CD4-positive, alpha-beta T cell treated with Interleukin-15 for 4 hours (primary cell): ENCODE measurements at regions not wholly inside any gene's neighbourhood (a gene's known extent, or its start where the extent isn't known, plus 50 kb on each side); places are given as distances from the start of the nearest gene placed in this dataset.
"Not testable (repeated sequence)": the region's sequence is repeated elsewhere in the genome, so short reads cannot be mapped to it uniquely, and the experiment has no call there.

ENCODE experiments used
- DNase-seq: peaks from one replicate; pipeline ENCODE4 v3.0.0-alpha.2; 2020; ENCODE audit warnings: low spot score

DNA sequence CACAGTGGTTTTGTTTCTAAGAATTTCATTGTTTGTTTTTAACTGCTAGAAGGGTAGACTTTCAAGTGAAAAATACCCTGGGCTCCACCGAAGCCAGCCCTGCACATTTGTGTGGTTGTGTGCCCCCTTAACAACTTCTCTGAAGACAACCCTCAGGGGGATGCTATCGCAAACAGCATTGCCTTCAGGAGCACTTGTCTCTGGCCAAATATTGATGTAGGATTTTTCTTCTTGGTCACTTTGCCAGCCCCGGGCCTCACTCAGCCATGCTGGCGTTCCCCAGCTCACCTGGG is 69.2 kb upstream of the SERP2 start:
- DNase-seq = no peak

DNA sequence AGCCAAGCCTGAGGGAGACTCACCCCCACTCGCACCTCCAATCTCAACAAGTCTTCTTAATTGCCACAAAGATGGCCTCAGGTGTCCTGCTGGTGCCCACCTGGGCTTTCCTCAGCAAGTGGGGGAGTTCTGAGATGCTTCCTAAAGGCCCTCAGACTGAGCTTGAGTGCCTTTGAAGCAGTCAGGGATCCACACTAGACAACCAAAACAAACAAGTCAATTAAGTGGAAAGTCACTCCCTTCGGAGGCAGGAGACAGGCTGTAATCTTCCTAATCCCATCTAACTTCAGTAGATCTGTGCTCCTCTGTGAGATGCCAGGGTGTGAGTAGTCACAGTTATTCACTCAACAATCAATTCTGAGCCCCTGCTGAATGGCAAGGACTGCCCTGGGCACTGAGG is 68.3 kb upstream of the SERP2 start:
- DNase-seq = no peak

DNA sequence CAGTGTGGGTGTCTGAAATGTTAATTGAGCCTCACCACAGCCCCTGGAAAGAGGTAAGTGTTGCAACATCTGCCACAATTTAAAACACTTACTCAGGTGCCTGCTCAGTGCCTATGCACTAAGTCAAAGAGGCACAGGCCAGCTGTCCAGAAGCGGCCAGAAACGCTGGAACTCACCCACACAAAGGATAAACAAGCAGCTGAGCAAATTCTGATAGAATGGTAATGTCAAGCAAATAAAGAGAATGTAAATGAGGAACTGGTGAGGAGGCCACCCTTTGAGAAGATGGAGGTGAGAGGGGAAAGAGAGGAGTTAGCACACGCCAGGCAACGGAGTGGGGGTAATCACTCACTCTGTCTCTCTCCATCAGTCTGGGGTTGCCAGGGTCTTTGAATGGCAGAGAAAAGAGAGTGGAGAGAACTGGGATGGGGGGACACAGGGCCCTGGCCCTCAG is 67.7 kb upstream of the SERP2 start:
- no peak for DNase-seq

DNA sequence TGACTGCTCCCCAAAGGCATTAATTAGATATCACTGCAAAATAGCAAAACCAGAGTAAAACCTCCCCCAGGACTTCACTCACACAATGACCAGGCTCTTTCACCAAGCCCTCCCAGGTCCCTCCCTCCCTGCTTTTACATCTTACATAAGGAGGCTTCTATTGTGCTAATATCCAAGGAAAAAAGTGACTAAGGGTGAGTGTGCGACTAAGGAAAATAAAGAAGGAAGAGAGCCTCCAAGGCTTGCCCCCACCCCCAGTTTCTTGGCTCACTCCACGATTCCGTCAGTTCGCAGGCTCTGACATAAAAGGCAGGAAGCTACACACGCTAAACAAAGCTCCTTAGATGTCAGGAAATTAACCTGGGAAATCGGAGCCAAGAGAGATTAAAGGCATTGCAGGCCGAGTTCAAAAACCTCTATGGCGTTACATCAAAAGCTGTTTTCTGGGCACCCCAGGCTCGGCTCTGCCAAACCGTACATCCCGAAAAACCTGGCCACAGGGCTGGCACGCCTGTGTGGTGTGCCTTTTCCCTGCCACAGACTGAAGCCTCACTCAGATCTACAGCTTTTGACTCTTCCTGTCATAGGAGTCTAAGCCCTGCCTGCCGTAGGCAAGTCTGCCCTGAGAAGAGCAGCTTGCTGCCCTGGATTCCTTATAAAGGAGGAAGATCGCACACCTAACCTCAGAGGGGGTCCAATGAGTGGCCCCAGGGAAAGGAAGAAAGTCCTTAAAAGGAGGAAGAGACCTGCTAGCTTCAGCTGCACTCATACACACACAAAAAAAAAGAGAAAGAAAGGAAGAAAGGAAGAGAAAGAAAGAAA is 67.0 kb upstream of the SERP2 start:
- no peak for DNase-seq

DNA sequence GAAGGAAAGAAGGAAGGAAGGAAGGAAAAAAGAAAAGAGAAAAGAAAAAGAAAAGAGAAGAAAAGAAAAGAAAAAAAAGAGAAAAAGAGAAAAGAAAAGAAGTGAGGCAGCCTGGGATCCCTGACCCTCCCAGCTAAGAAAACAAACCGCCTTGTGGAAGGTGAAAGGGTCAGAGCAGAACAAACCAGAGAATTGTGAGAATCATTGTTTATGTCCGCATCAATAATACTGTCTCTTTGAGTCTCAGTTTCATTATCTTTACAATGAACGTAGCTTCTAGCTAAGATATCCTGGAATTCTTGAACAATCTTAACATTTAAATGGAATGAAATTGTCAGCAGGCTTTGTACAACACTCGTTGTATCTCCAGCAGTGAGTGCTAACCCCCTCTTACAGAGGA is 66.4 kb upstream of the SERP2 start:
- no peak for DNase-seq

DNA sequence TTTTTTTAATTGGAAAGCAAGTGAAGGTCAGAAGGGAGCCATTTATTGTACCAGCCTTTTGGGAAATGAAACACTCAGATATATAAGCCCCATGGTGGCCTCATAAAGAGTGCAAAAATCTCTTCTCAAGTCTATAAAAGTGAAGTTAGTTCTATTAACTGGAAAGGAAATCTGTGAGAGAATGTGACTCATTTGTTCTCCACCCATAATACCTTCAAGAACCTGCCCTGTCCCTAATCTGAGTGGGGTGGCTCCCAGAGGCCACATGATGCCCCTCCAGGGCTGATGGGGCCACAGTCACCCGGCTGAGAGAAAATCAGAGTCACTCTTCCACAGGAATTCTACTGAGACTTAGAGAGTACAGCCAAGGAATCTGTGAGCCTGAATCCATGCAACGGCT is 65.8 kb upstream of the SERP2 start:
- no peak for DNase-seq

DNA sequence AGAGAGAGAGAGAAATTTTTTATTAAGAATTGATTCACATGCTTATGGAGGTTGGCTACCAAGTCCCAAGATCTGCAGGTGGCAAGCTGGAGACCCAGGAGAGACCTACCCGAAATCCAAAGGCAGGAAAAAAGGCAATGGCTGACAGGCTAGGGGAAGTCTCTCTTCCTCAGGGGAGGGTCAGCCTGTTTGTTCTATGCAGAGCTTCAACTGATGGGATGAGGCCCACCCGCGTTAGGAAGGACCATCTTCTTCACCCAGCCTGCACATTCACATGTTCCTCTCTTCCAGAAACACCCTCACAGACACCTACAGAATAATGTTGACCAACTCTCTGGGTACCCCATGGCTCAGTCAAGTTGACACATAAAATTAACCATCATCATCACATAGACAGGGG is 65.3 kb upstream of the SERP2 start:
- DNase-seq = no peak

DNA sequence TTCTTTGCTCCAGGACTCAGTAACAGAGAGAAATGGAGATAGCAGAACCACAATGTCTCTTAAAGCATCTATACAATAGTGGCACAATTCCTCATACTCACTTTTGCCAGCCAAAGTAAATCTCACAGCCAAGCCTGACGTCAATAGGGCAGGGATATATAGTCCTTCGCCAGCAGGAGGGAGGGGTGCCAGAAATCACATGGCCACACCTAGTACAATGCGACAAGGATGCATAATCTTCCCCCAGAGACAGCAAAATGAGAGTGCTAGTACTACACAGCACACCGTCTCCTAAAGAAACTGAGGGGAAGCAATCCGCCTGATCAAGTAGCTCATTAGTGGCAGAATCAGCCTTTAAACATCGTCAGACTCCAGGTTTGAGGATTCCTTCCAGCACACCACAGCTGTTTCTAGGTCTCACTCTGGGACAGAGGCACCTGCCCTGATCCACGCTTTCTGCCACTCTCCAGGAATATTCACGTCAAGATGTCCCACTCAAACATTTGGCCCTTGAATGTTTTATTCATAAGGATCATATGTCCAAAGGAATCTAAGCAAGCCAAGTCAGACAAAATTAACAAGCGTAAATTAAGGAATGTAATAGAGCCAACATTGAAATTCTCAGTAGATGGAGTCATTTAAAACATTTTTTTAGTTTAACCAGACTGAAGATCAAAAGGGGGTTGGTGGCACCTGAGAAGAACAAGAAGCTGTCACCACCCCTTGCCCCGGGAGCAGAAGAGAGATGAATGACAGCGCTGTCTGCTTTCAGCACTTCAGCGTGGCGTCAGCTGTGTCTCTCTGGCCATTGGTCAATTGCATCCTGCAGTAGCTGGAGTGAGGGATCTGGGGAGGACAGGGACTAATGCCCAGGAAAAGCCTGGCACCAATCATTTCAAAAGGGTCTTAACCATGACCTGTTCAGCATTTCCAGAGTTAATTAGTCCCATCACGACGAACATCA is 63.5 kb upstream of the SERP2 start:
- no peak for DNase-seq

DNA sequence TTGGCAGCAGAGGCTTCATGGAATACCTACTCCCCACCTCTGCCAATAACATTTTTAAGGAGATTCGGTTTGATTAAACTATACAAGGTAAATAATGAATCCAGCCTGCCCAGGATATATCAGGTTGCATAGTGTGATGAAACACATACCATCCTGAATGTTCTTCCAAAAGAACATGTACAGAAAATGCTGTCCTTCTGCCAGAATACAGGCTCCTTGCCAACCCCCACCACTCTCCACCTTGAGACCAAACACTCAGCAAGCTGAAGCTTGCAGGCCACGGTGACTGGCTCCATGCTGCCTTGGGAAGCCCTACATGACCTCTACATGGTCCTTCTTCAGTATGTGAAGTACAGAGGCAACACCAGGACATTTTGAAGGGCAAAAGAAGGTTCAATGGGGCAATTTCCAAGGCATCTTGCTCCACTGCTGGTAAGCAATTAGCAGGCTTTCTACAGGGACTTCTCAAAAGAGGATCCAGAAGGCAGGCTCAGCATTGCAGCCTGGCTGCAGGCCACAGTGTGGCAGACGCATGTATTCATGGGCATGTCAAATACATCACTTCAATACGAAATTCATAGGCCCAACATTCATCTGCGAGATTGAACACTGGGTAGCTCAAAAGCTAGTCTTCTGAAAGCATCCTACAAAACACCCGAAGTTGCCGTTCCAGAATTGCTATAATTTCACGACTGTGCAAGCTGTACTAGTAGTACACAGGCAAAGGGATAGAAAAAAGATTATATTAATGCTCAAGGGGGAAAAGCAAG is 62.4 kb upstream of the SERP2 start:
- no peak for DNase-seq

DNA sequence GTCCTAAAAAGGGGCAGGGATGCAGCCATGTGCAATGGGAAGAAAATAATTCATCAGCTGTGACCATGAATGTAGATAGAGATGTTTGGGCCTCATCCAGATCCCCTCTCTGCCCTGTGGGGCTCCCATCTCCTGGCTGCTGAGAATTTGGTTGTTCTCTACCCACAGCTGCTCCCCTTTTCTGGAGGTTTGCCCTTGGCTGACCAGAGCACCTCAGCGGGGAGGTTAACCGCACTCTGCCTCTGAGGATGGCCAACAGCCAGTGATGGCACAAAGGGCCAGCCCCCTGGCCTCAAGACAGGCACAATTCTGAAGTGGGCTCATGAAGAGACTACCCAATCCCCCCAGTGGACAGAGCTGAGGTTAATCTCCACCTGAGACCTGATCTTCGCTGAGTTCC is 61.5 kb upstream of the SERP2 start:
- no peak for DNase-seq

DNA sequence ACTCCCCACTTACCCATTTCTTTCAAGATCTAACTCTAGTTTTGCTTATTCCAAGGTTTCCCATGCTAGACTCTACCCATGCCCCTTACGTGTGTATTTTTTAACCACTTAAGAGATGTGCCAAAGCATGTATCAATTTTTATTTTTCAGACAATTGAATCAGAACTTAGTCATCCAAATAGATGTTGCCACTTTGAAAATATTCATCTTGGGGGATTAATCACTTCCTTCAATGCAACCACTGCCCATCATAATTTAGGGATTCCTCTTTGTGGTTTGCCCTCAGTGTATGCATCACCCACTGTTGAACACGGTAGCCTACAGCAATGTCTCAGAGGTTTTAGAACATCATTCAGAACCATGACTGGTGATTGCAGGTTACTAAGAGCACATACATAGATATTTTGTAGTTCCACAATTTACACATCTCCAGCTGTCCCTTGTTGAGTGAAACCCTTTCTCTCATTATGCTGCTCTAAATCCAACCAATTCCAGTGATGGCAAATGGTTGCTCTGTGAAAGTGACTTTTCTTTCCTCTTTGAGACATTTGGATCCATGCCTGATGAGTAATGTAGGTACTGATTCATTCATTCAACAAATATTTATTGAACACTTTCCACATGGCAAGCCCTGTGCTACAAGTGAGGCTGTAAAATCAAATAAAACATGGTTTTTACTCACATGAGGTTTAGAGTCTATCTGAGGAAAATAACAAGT is 60.6 kb upstream of the SERP2 start:
- DNase-seq = no peak

DNA sequence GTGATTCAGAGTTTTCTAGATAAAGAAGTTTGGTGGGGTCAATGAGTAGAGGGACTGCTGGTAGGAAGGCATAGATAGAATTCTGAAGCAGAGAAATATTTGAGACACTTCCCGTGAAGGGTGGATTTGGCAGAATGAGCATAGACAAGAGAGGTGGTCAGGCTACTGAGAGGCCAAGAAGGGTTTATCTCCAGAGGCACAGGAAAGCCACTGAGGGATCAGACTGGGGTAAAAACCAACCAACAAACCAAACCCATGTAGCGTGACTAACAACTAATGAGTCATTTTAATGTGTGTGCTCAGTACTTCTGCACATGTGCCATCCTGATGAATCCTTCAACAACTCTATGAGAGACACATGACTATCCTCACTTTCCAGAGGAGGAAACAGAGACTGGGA is 60.0 kb upstream of the SERP2 start:
- DNase-seq = no peak

DNA sequence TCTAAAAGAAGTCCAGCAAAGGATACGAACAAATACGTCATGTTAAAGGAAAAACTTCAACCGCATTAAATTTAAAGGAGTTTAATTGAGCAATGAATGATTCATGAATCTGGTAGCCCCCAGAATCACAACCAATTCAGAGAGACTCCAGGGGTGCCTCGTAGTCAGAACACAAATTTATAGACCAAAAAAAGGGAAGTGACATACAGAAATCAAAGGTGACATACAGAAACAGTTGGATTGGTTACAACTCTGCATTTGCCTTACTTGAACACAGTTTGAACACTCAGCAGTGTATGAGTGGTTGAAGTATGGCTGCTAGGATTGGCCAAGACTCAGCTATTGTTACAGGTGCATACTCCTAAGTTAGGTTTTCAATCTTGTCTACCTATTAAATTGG is 59.5 kb upstream of the SERP2 start:
- not testable (repeated sequence) for DNase-seq

DNA sequence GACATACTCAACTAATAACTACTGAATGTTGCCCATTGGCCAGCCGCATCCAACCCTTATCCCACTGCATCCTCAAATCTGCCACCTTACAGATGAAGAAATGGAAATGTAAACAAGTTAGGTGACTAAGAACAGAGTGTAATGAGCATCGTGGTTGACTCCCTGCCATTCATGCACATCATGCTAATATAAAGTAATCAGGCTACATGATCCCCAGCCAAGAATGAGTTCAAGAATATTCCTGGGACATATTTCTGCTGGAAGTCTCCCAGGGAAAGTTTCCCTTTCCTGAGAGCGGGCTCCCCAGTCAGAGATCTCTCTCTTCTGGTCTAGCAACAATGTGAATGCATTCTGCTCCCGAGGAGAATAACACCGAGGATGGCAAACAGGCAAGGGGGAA is 55.9 kb upstream of the SERP2 start:
- no peak for DNase-seq

DNA sequence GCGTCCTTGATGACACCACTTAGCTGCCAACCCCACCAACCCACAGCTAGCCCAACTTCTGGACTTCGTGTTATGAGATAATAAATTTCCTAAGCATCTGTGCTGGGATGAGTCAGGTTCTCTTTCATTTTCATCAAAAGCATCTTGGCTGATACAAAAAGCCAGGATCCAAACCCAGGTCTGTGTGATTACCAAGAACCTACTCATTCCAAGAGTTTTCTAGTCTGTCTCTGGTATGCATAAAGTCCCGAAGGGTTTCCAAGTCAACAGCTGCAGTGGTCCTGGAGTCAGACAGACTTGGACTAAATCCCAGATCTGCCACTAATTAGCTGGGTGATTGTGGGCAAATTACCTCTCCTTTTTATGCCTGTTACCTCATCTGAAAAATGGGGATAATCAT is 55.5 kb upstream of the SERP2 start:
- DNase-seq = no peak

DNA sequence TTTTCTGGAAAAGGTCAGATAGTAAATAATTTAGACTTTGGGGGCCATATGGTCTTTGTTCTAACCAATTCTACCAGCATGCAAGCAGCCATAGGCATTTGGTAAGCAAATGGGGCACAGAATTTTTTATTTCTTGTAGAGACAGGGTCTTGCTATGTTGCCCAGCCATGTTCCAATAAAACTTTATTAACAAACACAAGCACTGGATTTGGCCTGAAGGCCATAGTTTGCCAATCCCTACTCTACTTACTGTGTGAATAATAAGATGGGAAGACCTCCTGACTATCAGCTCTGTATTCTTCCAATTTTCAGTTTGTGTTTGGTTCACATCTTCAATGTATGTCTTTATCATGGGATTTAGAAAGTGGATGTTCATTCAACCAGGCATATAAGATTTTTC is 53.0 kb upstream of the SERP2 start:
- no peak for DNase-seq

DNA sequence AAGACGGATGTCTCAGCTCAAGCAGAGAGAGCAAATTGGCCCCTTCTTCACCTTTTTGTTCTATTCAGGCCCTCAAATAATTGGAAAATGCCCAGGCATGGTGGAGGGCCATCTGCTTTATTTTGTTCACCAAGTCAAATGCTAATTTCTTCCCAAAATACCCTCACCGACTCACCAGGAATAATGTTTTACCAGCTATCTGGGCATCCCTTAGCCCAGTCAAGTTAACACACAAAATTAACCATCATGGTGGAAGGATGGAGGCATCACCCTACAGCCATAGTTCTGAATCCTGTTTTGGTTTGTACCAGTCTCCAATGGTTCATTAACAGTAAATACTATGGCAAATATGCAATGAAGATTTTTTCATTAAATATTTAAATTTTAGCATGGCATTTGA is 51.7 kb upstream of the SERP2 start:
- no peak for DNase-seq

DNA sequence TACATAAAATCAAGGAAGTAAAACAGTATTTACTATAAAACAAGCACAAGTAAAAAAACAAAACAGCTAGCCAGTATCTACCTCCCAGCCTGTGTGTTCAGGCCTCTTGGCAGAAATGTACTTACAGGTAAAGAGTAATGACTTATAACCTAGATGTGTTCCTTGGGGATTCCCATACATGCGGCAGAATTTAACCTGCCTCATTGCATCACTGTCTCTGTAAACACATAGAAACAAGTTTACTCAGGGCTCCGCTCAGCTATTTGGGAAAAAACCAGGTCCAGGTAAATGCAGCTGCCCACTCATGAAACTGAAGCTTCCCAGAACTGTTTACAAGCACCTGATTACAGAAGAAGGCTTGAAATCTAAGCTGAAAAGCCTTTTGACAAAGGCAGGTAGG is 50.7 kb upstream of the SERP2 start:
- DNase-seq = no peak

DNA sequence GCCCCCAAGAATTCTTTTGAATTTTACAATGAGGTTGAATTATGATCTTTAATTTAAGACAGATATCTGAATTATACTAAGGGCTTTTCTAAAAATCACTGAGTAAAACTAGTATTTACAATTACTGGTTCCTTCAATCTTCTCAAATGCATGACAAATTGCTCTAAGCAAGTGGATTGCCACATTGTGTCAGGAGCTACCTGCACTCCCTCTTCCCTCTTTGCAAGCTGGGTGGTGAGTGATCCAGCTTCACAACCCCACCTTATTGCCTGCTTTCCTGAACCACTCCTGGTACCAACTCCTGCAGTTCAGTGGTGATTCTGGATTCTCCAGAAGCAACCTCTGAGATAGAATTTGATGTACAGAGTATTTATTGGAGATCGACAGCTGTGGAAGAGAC is 49.9 kb upstream of the SERP2 start:
- DNase-seq = no peak
